H9 (cell line): ENCODE measurements at regions not wholly inside any gene's neighbourhood (a gene's known extent, or its start where the extent isn't known, plus 50 kb on each side); places are given as distances from the start of the nearest gene placed in this dataset.

Experiments
- DNase-seq: peaks from one replicate; pipeline ENCODE4 v3.0.0-alpha.2; 2017
- H2AFZ ChIP-seq: one replicate; pipeline ENCODE4 v1.6.1; 2013; ENCODE audit warnings: mild to moderate bottlenecking, low read length, control low read depth, moderate library complexity
- H2AK5ac ChIP-seq: 2 replicates; pipeline ENCODE4 v1.6.1; 2013; ENCODE audit warnings: low read length, control low read depth, mixed read lengths; ENCODE audit not compliant: insufficient read length
- H2BK120ac ChIP-seq: one replicate; pipeline ENCODE4 v1.6.1; 2013; ENCODE audit warnings: low read depth, mild to moderate bottlenecking, low read length, control low read depth, inconsistent platforms; ENCODE audit not compliant: poor library complexity, severe bottlenecking
- H2BK12ac ChIP-seq: 2 replicates; pipeline ENCODE4 v1.6.1; 2013; ENCODE audit warnings: low read length, control low read depth, mixed read lengths, low read depth; ENCODE audit not compliant: insufficient read length
- H2BK15ac ChIP-seq: 2 replicates; pipeline ENCODE4 v1.6.1; 2013; ENCODE audit warnings: low read depth, low read length, control low read depth
- H2BK20ac ChIP-seq: one replicate; pipeline ENCODE4 v1.6.1; 2013; ENCODE audit warnings: low read depth, mild to moderate bottlenecking, low read length, control low read depth, inconsistent platforms; ENCODE audit not compliant: poor library complexity, severe bottlenecking
- H2BK5ac ChIP-seq: 2 replicates; pipeline ENCODE4 v1.6.1; 2013; ENCODE audit warnings: low read length, control low read depth, mixed read lengths; ENCODE audit not compliant: insufficient read length
- H3K14ac ChIP-seq: 2 replicates; pipeline ENCODE4 v1.6.1; 2013; ENCODE audit warnings: low read length, control low read depth; ENCODE audit not compliant: insufficient read depth
- H3K18ac ChIP-seq: 2 replicates; pipeline ENCODE4 v1.6.1; 2013; ENCODE audit warnings: low read depth, mild to moderate bottlenecking, mixed read lengths, low read length, control low read depth; ENCODE audit not compliant: insufficient read length
- H3K23ac ChIP-seq: 2 replicates; pipeline ENCODE4 v1.6.1; 2013; ENCODE audit warnings: low read length, control low read depth, mixed read lengths, low read depth; ENCODE audit not compliant: insufficient read length
- H3K23me2 ChIP-seq: 2 replicates; pipeline ENCODE4 v1.6.1; 2013; ENCODE audit warnings: low read depth, mild to moderate bottlenecking, mixed read lengths, low read length, control low read depth; ENCODE audit not compliant: insufficient read length, poor library complexity, severe bottlenecking
- H3K27ac ChIP-seq: 2 replicates; pipeline ENCODE4 v1.5.1; 2013; ENCODE audit warnings: low read length, control low read depth, mixed read lengths, low read depth; ENCODE audit not compliant: insufficient read length
- H3K27me3 ChIP-seq: 2 replicates; pipeline ENCODE4 v1.6.1; 2013; ENCODE audit warnings: low read length, control low read depth, inconsistent platforms; ENCODE audit not compliant: insufficient read depth
- H3K4ac ChIP-seq: 2 replicates; pipeline ENCODE4 v1.6.1; 2013; ENCODE audit warnings: low read depth, mild to moderate bottlenecking, control low read depth, inconsistent platforms, low read length, moderate library complexity
- H3K4me1 ChIP-seq: 2 replicates; pipeline ENCODE4 v1.6.1; 2013; ENCODE audit warnings: low read length, control low read depth, inconsistent platforms; ENCODE audit not compliant: insufficient read depth
- H3K4me2 ChIP-seq: 2 replicates; pipeline ENCODE4 v1.6.1; 2013; ENCODE audit warnings: low read length, control low read depth, mixed read lengths; ENCODE audit not compliant: insufficient read length, insufficient read depth
- H3K56ac ChIP-seq: 2 replicates; pipeline ENCODE4 v1.6.1; 2013; ENCODE audit warnings: low read depth, mild to moderate bottlenecking, mixed read lengths, low read length, control low read depth; ENCODE audit not compliant: insufficient read length
- H3K79me1 ChIP-seq: 2 replicates; pipeline ENCODE4 v1.6.1; 2013; ENCODE audit warnings: low read depth, mild to moderate bottlenecking, moderate library complexity, low read length, control low read depth, inconsistent platforms; ENCODE audit not compliant: insufficient read depth, poor library complexity, severe bottlenecking
- H3K79me2 ChIP-seq: 2 replicates; pipeline ENCODE4 v1.6.1; 2013; ENCODE audit warnings: low read length, control low read depth, inconsistent platforms; ENCODE audit not compliant: insufficient read depth
- H3K9ac ChIP-seq: 2 replicates; pipeline ENCODE4 v1.6.1; 2013; ENCODE audit warnings: low read length, control low read depth, mixed read lengths; ENCODE audit not compliant: insufficient read length; ENCODE audit errors: extremely low read depth
- H3K9me3 ChIP-seq: one replicate; pipeline ENCODE4 v1.6.1; 2013; ENCODE audit warnings: low read depth, low read length, inconsistent platforms; ENCODE audit not compliant: control insufficient read depth
- H3T11ph ChIP-seq: one replicate; pipeline ENCODE4 v1.6.1; 2013; ENCODE audit warnings: mild to moderate bottlenecking, low read length, control low read depth, inconsistent platforms
- H4K20me1 ChIP-seq: one replicate; pipeline ENCODE4 v1.6.1; 2013; ENCODE audit not compliant: control insufficient read depth, insufficient read length, insufficient read depth
- H4K5ac ChIP-seq: 2 replicates; pipeline ENCODE4 v1.6.1; 2013; ENCODE audit warnings: low read depth, mild to moderate bottlenecking, mixed read lengths, low read length, control low read depth; ENCODE audit not compliant: insufficient read length
- H4K8ac ChIP-seq: replicated peaks from 2 replicates; pipeline ENCODE4 v1.6.1; 2013; ENCODE audit warnings: low read length, control low read depth, mixed read lengths, low read depth; ENCODE audit not compliant: insufficient read length
- H4K91ac ChIP-seq: 2 replicates; pipeline ENCODE4 v1.6.1; 2013; ENCODE audit warnings: low read depth, mild to moderate bottlenecking, moderate library complexity, mixed read lengths, low read length, control low read depth; ENCODE audit not compliant: insufficient read length
- H3K27ac Mint-ChIP-seq, 3 experiments: 2 replicates in 2 of 3; 3 replicates in 1 of 3; pipeline ENCODE4 v1.8.0; 2020 to 2021; ENCODE audit warnings: mixed read lengths in 3 of 3, mild to moderate bottlenecking in 1 of 3, moderate library complexity in 1 of 3
- H3K27me3 Mint-ChIP-seq: 2 replicates; pipeline ENCODE4 v1.8.0; 2021; ENCODE audit warnings: low read depth, mild to moderate bottlenecking, moderate library complexity, mixed read lengths
- H3K36me3 Mint-ChIP-seq, 3 experiments: 2 replicates in 2 of 3; 3 replicates in 1 of 3; pipeline ENCODE4 v1.8.0; 2020 to 2021; ENCODE audit warnings: low read depth in 3 of 3, mixed read lengths in 3 of 3; ENCODE audit not compliant: insufficient read depth in 1 of 3
- H3K4me1 Mint-ChIP-seq, 2 experiments: 2 replicates each; pipeline ENCODE4 v1.8.0; 2020; ENCODE audit warnings: mixed read lengths in 2 of 2
- H3K4me3 Mint-ChIP-seq, 2 experiments: 2 replicates in 1 of 2; 3 replicates in 1 of 2; pipeline ENCODE4 v1.8.0; 2020 to 2021; ENCODE audit warnings: mild to moderate bottlenecking in 2 of 2, mixed read lengths in 2 of 2, moderate library complexity in 1 of 2
- H3K9me3 Mint-ChIP-seq, 2 experiments: 2 replicates in 1 of 2; 3 replicates in 1 of 2; pipeline ENCODE4 v1.8.0; 2020; ENCODE audit warnings: mild to moderate bottlenecking in 2 of 2, mixed read lengths in 2 of 2, moderate library complexity in 1 of 2
- CTCF ChIP-seq: fragments of 200-600 bp; sonication (generic); conservative IDR thresholded peaks from 3 replicates; pipeline ENCODE4 v1.8.0; 2021; ENCODE audit warnings: antibody characterized with exemption, mild to moderate bottlenecking
- WGBS: extraction: QIAGEN DNeasy Blood & Tissue Kit; methylation state at CpG from one replicate; pipeline ENCODE4 v1.1.7; 2013; ENCODE audit warnings: missing lambda C conversion rate, low lambda C conversion rate, mixed read lengths; ENCODE audit not compliant: insufficient read length; ENCODE audit errors: extremely low coverage; 5-methylcytosine and 5-hydroxymethylcytosine counted together

GRCh38 chr6:141963543-141964295 is 169.0 kb upstream of the GJE1 start:
- Histone ChIP-seq H3K14ac (no peak overlapping the region), H3K4ac (no peak overlapping the region), H3T11ph (no peak overlapping the region), H3K27me3 (no peaks in the 10 kb centered on the region), H4K91ac (no peak overlapping the region), H4K5ac (no peak overlapping the region), H4K8ac (no peak overlapping the region), H2BK120ac (no peak overlapping the region), H3K4me2 (no peak overlapping the region), H3K56ac (no peak overlapping the region), H3K9ac (no peak overlapping the region), H3K23me2 (no peaks in the 10 kb centered on the region), H2BK12ac (no peak overlapping the region), H2BK5ac (no peak overlapping the region), H3K9me3 (no peaks in the 10 kb centered on the region), H2BK15ac (no peak overlapping the region), H2BK20ac (no peak overlapping the region), H2AFZ (no peak overlapping the region), H2AK5ac (no peak overlapping the region), H3K23ac (no peak overlapping the region), H3K18ac (no peak overlapping the region), H3K27ac (no peak overlapping the region), H3K79me2 (no peaks in the 10 kb centered on the region), H4K20me1 (no peaks in the 10 kb centered on the region), H3K4me1 (no peaks in the 10 kb centered on the region; the same call in 1 of the 2 replicates), H3K79me1 (no peaks in the 10 kb centered on the region)
- Mint-ChIP-seq H3K27me3 (no peaks in the 10 kb centered on the region), H3K4me3 (no peak overlapping the region), H3K36me3 (peaks cover 5 to 18% (median 15%) of the 10 kb centered on the region in 3 experiments; a peak in 6 of 7 replicates), H3K27ac (0 out of 7 replicates have a peak overlapping the region, but pooled peaks of 1 of the 3 experiments have one; percentile 61), H3K9me3 (peaks cover 0 to 3% of the 10 kb centered on the region in 2 experiments; a peak in 1 of 5 replicates), H3K4me1 (peaks cover 15 to 26% of the 10 kb centered on the region in 2 experiments; a peak in 3 of 4 replicates)
- TF ChIP-seq CTCF, result no peak
- WGBS, result no CpG with 5 or more reads among the region's 3 CpGs
- DNase-seq, result no peak
